Activated T-cell treated with anti-CD3 and anti-CD28 coated beads, Interleukin-2, amount 50 U/mL, for 4 hours (primary cell): ENCODE measurements at regions not wholly inside any gene's neighbourhood (a gene's known extent, or its start where the extent isn't known, plus 50 kb on each side); places are given as distances from the start of the nearest gene placed in this dataset.

Experiments
- ATAC-seq, 2 donors: fragments of 200-7000 bp; cut with Tn5 transposase; one replicate each; pipeline ENCODE4 v1.10.0; 2021
- DNase-seq: peaks from one replicate; pipeline ENCODE4 v3.0.0-alpha.2; 2020
- H3K27me3 Mint-ChIP-seq: one replicate; pipeline ENCODE4 v1.8.0; 2021; ENCODE audit warnings: low read depth, mixed read lengths
- H3K36me3 Mint-ChIP-seq: one replicate; pipeline ENCODE4 v1.8.0; 2022; ENCODE audit warnings: mixed read lengths; ENCODE audit not compliant: insufficient read depth
- H3K4me1 Mint-ChIP-seq: one replicate; pipeline ENCODE4 v1.8.0; 2021; ENCODE audit warnings: low read depth, mixed read lengths
- H3K4me3 Mint-ChIP-seq: one replicate; pipeline ENCODE4 v1.8.0; 2021; ENCODE audit warnings: mild to moderate bottlenecking, moderate library complexity, mixed read lengths
- H3K9me3 Mint-ChIP-seq: one replicate; pipeline ENCODE4 v1.8.0; 2021; ENCODE audit warnings: mixed read lengths

- ATAC-seq (no peak), DNase-seq (no peak)
- H3K4me3 Mint-ChIP-seq = no peak overlapping the region
- no peaks in the 10 kb centered on the region for H3K4me1 Mint-ChIP-seq
- no peaks in the 10 kb centered on the region for H3K36me3 Mint-ChIP-seq
- H3K27me3 Mint-ChIP-seq = peaks cover 12% of the 10 kb centered on the region
- H3K9me3 Mint-ChIP-seq = no peaks in the 10 kb centered on the region
These were observed 75.8 kb downstream of the CEBPB start for GRCh38 chr20:50266293-50267040.

- Mint-ChIP-seq H3K27me3 (peaks cover 14% of the 10 kb centered on the region), H3K4me1 (no peaks in the 10 kb centered on the region), H3K9me3 (no peaks in the 10 kb centered on the region), H3K4me3 (no peak overlapping the region), H3K36me3 (no peaks in the 10 kb centered on the region)
- DNase-seq (no peak), ATAC-seq (no peak)
These were observed 76.6 kb downstream of the CEBPB start for GRCh38 chr20:50267041-50267865.

- H3K4me1 Mint-ChIP-seq = no peaks in the 10 kb centered on the region
- H3K27me3 Mint-ChIP-seq = peaks cover 14% of the 10 kb centered on the region
- H3K36me3 Mint-ChIP-seq = no peaks in the 10 kb centered on the region
- H3K4me3 Mint-ChIP-seq = no peak overlapping the region
- H3K9me3 Mint-ChIP-seq = no peaks in the 10 kb centered on the region
- no peak for ATAC-seq
- no peak for DNase-seq
These were observed 77.2 kb downstream of the CEBPB start for GRCh38 chr20:50267866-50268219.

GRCh38 chr20:50269091-50270033 is 78.7 kb downstream of the CEBPB start:
- ATAC-seq (no peak), DNase-seq (no peak)
- peaks cover 14% of the 10 kb centered on the region for H3K27me3 Mint-ChIP-seq
- no peaks in the 10 kb centered on the region for H3K4me1 Mint-ChIP-seq
- H3K36me3 Mint-ChIP-seq = no peaks in the 10 kb centered on the region
- H3K4me3 Mint-ChIP-seq = no peak overlapping the region
- no peaks in the 10 kb centered on the region for H3K9me3 Mint-ChIP-seq

GRCh38 chr20:50270034-50270395 is 79.4 kb downstream of the CEBPB start:
- H3K27me3 Mint-ChIP-seq = peaks cover 14% of the 10 kb centered on the region
- no peaks in the 10 kb centered on the region for H3K4me1 Mint-ChIP-seq
- ATAC-seq (no peak), DNase-seq (no peak)
- no peaks in the 10 kb centered on the region for H3K36me3 Mint-ChIP-seq
- H3K4me3 Mint-ChIP-seq = no peak overlapping the region
- H3K9me3 Mint-ChIP-seq = no peaks in the 10 kb centered on the region

- DNase-seq (no peak), ATAC-seq (no peak)
- Mint-ChIP-seq H3K4me1 (no peaks in the 10 kb centered on the region), H3K36me3 (no peaks in the 10 kb centered on the region), H3K27me3 (peaks cover 14% of the 10 kb centered on the region), H3K4me3 (no peak overlapping the region), H3K9me3 (no peaks in the 10 kb centered on the region)
These were observed 79.9 kb downstream of the CEBPB start for GRCh38 chr20:50270569-50270968.

- Mint-ChIP-seq H3K4me3 (no peak overlapping the region), H3K27me3 (peaks cover 14% of the 10 kb centered on the region), H3K9me3 (no peaks in the 10 kb centered on the region), H3K4me1 (no peaks in the 10 kb centered on the region), H3K36me3 (no peaks in the 10 kb centered on the region)
- ATAC-seq = no peak
- no peak for DNase-seq
These were observed 80.5 kb downstream of the CEBPB start for GRCh38 chr20:50271176-50271575.

GRCh38 chr20:50271612-50272011 is 81.0 kb downstream of the CEBPB start:
- H3K36me3 Mint-ChIP-seq = no peaks in the 10 kb centered on the region
- ATAC-seq (no peak), DNase-seq (no peak)
- no peaks in the 10 kb centered on the region for H3K9me3 Mint-ChIP-seq
- no peaks in the 10 kb centered on the region for H3K4me1 Mint-ChIP-seq
- H3K4me3 Mint-ChIP-seq = no peak overlapping the region
- peaks cover 14% of the 10 kb centered on the region for H3K27me3 Mint-ChIP-seq

- no peaks in the 10 kb centered on the region for H3K9me3 Mint-ChIP-seq
- peaks cover 18% of the 10 kb centered on the region for H3K27me3 Mint-ChIP-seq
- H3K4me3 Mint-ChIP-seq = no peak overlapping the region
- H3K4me1 Mint-ChIP-seq = no peaks in the 10 kb centered on the region
- H3K36me3 Mint-ChIP-seq = no peaks in the 10 kb centered on the region
- no peak for DNase-seq
- ATAC-seq = no peak
These were observed 81.5 kb downstream of the CEBPB start for GRCh38 chr20:50272030-50272723.

GRCh38 chr20:50272724-50273446 is 82.3 kb downstream of the CEBPB start:
- ATAC-seq (no peak), DNase-seq (no peak)
- Mint-ChIP-seq H3K36me3 (no peaks in the 10 kb centered on the region), H3K4me1 (no peaks in the 10 kb centered on the region), H3K9me3 (no peaks in the 10 kb centered on the region), H3K4me3 (no peak overlapping the region), H3K27me3 (peaks cover 18% of the 10 kb centered on the region)

- Mint-ChIP-seq H3K4me3 (no peak overlapping the region), H3K36me3 (no peaks in the 10 kb centered on the region), H3K4me1 (no peaks in the 10 kb centered on the region), H3K27me3 (peaks cover 18% of the 10 kb centered on the region), H3K9me3 (no peaks in the 10 kb centered on the region)
- ATAC-seq = no peak
- no peak for DNase-seq
These were observed 83.2 kb downstream of the CEBPB start for GRCh38 chr20:50273601-50274491.

- Mint-ChIP-seq H3K36me3 (no peaks in the 10 kb centered on the region), H3K9me3 (no peaks in the 10 kb centered on the region), H3K4me3 (no peak overlapping the region), H3K27me3 (peaks cover 18% of the 10 kb centered on the region), H3K4me1 (no peaks in the 10 kb centered on the region)
- DNase-seq = no peak
- no peak for ATAC-seq
These were observed 84.2 kb downstream of the CEBPB start for GRCh38 chr20:50274570-50275430.
